Middle frontal gyrus (tissue), 1 donor: ENCODE measurements at regions not wholly inside any gene's neighbourhood (a gene's known extent, or its start where the extent isn't known, plus 50 kb on each side); places are given as distances from the start of the nearest gene placed in this dataset.

Source experiments
- DNase-seq: peaks from one replicate; pipeline ENCODE4 v3.0.0-alpha.2; 2015; ENCODE audit warnings: low spot score; ENCODE audit errors: extremely low spot score

DNA sequence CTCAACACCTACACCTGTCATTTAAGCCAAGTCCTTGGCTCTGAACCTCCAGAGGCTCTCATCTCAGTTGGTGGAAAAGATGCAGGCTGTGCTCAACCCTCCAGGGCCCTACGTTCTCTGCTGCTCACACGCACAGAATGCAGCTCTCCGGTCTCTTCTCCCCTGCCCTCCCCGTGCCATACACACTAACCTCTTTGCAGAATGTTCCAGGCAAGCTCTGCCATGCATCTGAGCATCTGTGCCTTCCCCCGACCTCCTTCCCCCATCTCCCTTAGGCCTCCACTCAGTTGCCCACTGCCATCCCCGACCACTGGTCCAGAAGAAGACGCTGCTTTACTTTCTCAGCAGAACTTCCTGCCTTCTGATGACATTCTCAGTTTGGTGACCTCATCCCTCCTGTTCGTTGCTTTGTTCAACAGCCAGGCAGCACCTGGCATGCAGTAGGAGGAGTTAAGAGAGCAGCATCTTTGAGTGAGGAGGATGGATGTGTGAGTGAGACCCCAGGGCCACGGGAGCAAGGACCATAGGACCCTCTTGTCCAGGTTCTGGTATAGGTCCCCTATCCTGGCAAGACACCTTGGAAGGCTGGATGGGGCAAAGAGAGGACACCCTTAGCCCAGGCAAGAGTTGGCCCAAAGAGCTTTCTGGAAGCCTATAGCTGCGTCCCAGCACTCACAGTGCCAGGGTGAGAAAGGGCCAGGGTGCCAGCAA is 598.0 kb downstream of the BRD1 start:
- DNase-seq = no peak

DNA sequence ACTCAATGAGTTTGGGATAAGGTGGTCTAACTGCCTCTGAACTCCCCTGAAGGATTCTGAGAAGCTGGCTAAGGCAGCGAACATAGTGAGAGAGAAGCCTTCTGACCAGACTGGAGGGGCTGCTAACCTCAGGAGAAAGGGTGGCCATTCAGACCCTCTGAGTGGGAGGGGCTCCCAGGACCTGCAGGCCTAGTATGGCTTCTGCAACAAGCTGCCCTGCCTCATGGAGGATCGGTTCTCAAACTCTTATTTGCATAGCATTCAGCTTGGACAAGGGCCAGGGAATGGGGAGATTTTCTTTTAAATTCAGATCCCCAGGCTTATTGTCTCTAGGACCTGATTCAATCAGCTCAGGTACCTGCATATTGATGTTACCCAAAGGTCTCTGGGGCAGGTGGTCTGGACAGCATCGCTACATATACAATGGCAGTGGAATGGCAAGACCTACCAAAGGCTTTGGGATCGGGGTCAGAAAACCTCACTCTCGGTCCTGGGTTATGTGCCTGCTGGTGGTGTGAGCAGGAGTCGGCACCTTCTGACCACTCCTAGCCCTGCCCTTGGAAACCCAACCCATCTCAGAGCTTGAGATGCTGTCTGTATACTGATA is 599.1 kb downstream of the BRD1 start:
- no peak for DNase-seq

DNA sequence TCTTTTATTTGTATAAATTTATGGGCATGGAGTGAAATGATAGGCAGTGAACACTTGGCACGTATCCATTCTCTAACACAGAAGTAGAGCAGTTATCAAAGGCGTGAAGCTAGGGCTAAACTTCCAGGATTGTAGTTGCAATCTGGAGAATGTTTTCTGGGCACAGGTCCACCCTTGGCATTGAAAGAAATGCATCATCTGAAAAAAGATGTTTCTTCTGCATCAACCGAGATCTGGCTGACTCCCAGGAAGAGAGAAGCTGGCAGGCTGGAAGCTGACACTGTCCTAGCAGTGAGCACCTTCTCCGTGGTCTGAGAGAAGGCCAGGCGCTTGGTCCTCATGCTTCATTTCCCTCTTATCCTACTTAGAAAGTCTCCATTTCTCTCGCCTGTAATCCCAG is 600.0 kb downstream of the BRD1 start:
- peak; percentile 30 for DNase-seq

DNA sequence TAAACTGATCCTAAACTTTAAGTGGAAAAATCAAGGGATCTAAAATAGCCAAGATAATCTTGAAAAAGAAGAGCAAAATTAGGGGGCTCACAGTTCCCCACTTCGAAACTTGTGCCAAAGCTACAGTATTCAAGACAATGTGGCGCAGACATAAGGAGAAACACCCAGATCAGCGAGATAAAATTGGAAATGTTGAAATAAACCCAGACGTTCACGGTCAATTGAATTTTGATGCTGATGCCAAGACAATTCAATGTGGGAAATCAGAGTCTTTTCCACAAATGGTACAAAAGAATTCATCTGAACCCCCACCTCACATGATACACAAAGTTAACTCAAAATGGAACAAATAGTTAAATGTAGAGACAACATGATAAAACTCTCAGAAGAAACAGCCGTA is 601.6 kb downstream of the BRD1 start:
- DNase-seq = no peak

DNA sequence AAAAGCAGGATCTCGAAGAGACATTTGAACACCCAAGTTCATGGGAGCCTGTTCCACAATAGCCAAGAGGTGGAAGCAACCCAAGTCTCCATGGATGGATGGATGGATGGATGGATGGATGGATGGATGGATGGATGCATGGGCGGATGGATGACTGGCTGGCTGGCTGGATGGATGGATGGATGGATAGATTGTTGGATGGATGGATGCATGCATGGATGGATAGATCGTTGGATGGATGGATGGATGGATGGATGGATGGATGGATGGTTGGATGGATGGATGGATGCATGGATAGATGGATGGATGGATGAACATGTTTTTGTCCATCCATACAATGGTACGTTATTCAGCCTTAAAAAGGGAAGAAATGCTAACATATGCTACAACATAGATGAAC is 603.4 kb downstream of the BRD1 start:
- no peak for DNase-seq

DNA sequence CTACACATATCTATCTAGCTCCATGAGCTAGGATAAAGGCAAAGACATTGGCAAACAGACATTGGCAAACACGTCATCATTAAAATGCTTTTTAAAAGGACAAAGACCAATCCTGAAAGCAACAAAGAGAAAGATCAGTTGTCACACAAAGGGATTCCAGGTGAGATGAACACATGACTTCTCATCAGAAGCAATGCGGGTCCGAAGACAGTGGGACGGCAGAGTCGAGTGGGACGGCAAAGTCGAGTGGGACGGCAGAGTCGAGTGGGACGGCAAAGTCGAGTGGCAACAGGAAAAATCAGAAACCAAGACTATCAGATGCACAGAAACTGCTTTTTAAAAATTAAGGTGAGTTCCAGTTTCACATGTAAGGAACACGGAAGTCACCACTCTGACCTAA is 609.5 kb downstream of the BRD1 start:
- DNase-seq = no peak

DNA sequence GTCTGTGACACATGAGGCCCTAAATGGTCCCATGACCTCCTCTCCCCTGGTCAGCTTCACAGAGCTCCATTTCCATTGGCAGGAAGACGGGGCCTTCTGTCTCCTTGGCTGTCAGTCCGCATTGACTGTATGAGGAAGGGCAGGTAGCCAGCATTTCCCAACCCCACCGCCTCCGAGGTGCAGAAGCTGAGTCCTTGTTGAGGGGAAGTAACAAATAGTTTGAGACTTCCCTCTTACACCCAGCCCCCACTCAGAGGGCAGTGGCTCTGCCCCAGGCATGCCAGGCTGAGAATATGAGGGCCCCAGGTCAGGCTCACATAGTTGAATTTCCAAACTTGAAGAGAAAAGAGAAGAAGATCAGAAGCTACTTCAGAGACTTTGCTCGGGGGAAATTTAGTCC is 611.1 kb downstream of the BRD1 start:
- DNase-seq = no peak

DNA sequence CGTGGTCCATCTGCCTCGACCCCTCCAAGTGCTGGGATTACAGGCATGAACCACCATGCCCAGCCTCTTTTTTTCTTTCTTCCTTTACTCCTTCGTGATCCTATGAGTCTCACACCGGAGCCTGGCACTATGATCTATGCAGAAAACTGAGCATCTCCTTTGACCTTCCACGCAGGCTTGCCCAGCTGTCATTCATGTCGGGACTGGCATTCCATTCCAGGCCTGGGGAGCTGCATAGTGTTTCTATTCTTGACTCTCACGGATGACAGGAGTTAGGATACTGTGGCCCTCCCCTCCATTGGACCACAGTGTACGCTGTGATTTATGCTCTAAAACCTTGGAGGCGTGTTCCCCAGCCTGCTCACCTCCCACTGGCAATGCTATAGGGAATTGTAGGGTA is 611.8 kb downstream of the BRD1 start:
- no peak for DNase-seq

DNA sequence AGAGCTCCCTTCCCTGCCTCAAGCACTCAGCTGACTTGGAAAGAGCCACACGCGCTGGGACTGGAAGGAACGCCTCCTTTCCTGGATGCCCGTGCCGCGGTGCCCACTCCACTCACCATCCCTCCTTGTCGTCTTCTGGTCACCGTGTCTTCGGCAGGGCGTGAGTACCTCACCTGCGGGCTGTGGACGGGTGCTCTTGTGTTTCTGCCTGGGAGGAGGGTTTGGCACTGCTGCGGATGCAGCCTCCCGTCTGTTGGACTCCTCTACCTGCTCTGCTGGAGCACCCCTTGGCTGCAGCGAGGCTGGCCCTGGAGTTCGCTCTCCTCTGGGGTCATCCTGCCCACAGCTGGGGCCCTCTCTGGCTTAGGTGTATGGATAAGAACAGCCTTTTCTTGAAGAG is 612.7 kb downstream of the BRD1 start:
- no peak for DNase-seq

DNA sequence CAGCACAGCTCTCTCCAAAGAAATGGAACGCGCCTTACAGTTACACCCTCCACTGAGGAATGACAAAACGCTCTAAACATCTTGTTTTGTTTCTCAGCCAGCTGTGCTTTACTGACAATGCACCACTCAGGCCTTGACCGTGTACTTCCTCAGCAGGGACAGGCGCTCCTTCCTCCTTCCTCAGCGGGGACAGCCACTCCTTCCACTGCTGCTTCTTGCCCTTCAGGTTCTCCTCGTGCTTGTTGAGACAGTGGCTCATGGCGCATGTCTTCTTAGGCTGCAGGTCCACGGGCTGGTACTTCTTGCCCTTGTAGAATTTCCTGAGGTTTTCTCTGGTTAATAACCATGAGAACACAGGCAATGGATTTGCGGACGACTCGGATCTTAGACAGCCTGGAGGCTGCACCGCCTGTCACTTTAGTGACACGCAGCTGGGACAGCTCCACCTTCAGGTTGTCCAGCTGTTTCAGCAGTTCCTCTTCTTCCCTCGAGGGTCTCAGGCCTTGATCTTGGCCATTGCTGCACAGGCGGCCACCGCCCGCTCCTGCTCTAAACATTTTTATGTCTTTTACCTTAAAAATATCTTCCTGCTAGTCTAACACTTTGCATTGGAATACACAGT is 613.8 kb downstream of the BRD1 start:
- no peak for DNase-seq

DNA sequence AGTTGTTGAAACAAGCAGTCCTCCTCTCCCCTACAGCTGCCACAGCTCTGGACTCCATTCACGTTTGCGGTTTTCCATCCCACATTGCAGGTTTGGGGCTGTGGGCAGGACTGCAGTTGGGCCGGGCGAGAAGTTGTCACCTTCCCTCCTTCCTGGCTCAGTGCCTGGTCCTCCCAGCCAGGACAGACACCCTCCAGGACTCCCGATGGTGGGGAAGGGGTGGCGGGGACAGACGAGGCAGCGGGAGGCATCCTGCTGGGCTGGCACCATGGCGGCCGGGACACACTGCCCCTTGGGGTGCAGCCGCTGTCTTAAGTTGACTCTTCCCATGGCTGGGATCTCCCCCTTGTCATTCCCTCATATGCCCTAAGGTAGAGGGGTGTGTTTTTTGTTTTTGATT is 615.2 kb downstream of the BRD1 start:
- no peak for DNase-seq

DNA sequence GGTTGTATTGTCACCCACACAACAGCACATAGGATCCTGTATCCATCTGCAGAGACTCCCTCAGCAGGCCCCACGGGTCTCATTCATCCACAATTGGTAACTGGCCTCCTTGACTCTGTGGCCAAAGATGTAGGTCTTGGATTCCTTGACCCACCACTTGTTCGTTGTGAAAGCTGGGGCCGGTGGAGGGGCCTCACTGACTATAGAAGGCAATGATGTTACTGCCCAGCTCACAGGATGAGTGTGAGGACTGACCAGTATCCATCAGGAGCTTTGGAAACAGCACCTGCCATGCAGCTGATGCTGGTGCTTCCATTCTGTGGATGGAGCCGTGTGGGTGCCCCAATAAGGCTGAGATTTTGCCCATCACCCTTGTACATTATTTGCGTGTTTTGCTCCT is 615.7 kb downstream of the BRD1 start:
- DNase-seq = no peak

DNA sequence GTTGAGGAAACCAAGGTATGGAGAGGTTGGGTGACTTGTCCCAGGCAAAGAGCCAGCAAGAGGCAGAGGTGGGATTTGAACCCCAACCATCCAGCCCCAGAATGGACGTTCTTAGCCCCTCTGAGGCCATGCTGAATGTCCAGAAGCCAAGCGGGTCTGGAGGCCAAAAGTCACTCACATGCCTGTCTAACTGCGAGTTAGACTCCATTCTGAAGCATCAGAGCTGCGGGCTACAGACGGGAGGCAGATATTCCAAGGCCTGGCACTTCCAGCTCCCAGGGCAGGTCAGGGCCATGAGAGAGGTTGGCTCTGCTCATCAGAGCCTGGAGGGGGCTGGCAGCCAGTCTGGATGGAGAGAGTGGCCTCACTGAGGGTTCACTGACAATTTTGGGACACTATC is 616.5 kb downstream of the BRD1 start:
- no peak for DNase-seq

DNA sequence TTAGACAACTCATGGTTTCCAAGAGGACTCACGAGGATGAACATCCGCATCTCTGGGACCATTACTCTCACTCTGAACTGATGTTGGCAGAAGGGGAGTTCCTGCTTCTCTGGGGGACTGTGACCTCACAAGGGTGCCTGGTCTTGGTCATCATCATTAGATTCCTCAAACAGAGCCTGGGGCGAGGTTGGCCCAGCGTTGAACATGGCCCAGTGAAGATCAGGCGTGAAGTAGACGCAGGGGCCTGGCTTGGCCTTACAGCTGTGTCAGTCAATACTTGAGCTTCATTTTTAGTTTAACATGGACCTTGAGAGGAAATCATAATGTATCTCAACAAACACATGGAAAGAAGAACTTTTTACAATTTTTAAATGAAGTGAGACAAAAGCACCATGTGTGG is 617.1 kb downstream of the BRD1 start:
- no peak for DNase-seq

DNA sequence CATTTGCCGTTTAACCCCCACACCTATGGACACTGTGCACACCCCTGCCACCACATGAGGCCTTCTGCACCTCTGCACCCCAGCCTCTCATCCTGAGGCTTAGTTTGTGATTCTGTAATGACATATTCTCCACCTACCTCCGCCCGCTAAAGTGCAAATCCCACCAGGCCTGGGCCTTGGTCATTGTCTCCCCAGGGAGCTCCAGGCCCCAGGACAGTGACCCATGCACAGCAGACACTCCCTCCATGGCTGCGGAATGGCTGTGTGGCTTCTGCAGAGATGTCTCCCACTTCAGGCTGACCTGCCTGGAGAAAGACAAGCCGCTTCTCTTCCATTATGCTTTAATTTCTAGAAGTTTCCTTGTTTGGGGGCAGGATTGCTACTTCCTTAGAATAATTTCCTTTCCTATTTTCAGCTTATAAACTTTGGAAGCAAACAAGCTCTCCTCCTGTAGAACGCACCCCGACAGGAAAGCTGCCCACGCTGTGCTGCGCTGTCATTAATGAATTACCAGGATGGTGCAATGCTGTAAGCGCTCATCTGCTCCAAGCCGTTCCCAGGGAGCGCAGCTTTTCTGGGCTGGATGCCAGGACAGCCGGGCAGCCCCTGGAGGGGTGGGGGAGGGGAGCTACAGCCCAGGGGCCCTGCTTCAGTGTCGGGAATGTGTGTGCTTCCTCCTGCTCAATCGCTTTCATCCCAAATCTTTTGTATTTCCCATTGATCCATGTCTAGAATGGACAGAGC is 618.0 kb downstream of the BRD1 start:
- no peak for DNase-seq

DNA sequence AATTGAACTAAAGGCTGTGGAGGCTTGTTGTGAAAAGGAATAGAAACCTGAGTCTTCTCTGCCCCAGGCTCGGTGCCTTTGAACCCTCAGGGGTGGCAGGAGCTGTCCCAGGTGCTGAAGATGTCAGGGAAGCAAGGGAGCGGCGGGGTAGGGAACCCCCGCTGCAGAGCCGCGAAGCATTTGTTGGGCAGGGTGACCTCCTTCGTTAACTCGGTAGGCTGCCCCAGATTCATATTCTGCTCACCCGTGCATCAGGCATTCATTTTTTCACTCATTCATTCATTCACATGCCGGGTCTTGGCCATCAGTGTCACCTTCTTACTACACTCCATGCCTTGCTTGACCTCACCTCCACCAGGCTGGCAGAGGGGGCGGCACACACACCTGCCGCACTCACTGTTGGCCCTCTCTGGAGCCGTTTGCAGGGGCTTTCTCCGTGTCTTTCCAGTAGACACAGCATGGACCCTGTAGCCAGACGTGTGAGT is 618.9 kb downstream of the BRD1 start:
- no peak for DNase-seq

DNA sequence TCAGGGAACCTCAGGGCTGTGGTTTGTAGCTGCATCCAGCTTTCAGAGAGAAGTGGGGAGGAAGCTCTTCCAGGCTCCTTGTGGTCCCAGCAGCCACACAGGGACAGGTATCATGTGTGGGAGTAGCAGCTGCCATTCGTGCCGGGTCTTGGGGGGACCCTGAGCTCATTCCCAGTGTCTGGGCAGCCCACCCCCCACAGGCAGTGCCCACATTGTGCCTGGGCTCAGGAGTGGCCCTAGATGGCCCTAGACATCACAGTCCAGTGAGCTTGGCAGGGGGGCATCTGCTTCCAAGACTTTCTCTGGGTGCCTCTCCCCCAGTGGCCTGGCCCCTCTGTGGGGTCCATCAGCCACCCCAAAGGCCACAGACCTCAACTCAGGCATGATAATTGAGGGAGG is 619.7 kb downstream of the BRD1 start:
- no peak for DNase-seq

DNA sequence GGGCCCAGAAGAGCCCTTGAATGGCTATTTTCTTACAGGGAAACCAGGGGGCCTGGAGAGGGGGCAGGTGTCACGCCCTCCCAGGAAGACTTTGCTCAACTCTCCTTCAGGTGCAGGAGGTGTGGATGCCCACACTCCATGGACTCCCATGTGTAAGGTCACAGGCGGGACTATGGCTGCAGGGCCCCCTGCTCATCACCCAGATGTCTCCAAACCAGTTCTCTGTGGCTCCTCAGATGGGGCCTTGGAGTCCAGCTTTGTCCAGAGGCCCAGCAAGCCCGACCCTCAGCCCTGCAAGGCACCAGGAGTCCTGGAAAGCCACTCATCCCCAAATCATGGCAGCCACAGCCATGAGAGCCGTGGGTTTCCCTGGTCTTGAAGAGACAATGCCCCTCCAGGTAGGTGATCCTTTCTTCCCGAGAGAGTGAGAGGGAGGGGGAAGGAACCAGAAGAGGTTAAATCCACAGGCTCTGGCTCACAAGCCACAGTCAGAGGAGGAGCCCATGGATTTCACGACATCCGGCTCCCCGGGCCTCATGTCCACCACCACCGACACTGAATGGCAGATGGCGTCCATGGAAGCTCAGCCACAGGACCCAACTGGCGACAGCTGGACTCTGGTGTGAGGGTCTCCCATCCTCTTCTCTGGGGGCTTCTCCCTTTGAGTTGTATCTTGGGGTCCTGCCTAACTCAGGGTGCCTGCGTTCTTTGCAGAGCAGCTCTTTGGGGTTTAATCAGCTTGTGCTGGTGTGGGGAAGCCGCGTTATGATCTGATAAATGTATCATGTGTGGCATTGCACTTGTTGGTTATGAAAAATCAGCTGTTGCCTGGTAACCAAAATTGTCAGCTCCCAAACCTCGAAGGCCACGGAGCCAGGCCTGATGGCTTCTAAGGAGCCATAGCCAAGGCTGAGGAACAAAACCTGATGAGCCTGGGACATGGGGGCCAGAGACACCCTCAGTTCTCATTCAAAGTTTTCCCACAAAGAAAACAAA is 620.4 kb downstream of the BRD1 start:
- DNase-seq = no peak

DNA sequence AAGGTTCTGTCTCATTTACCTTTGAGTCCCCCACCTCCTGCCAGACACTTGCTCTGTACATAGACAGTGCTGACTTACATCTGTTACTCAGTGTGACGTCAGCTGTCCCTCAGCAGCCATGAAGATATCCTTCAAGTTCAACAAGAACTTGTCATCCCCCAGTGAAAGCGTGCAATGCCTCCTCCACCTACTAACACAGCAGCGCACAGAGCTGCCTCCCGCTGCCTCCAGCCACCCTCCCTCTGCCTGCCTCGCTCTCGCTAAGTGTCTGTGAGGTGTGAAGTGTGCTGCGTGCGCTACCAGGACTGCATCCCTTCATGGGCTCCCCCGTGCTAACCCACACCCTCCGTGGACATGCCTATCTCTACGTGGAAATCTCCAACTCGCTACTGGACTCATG is 621.4 kb downstream of the BRD1 start:
- DNase-seq = no peak

DNA sequence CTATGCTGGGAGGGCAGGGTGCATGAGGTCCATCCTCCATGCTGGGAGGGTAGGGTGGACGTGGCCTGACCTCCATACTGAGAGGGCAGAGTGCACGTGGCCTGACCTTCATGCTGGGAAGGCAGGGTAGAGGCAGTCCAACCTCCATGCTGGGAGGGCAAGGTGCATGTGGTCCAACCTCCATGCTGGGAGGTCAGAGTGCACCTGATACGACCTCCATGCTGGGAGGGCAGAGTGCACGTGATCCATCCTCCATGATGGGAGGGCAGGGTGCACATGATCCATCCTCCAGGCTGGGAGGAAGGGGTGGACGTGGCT is 622.2 kb downstream of the BRD1 start:
- no peak for DNase-seq
